T-helper 2 cell treated with Interferon-gamma antibody and Interleukin-4, amounts not matched to agents 5 μg/mL and 100 μg/mL, for 36 hours (primary cell): ENCODE measurements at regions not wholly inside any gene's neighbourhood (a gene's known extent, or its start where the extent isn't known, plus 50 kb on each side); places are given as distances from the start of the nearest gene placed in this dataset.
"Not testable (repeated sequence)": the region's sequence is repeated elsewhere in the genome, so short reads cannot be mapped to it uniquely, and the experiment has no call there.

ENCODE experiments used
- DNase-seq: peaks from one replicate; pipeline ENCODE4 v3.0.0; 2021; ENCODE audit warnings: low spot score
- H3K27ac Mint-ChIP-seq: one replicate; pipeline ENCODE4 v1.8.0; 2021; ENCODE audit warnings: mild to moderate bottlenecking, mixed read lengths
- H3K27me3 Mint-ChIP-seq: one replicate; pipeline ENCODE4 v1.8.0; 2021; ENCODE audit warnings: low read depth, mixed read lengths
- H3K36me3 Mint-ChIP-seq: one replicate; pipeline ENCODE4 v1.8.0; 2021; ENCODE audit warnings: low read depth, mixed read lengths
- H3K4me1 Mint-ChIP-seq: one replicate; pipeline ENCODE4 v1.8.0; 2021; ENCODE audit warnings: low read depth, mixed read lengths
- H3K4me3 Mint-ChIP-seq: one replicate; pipeline ENCODE4 v1.8.0; 2022; ENCODE audit warnings: mild to moderate bottlenecking, moderate library complexity, mixed read lengths
- H3K9me3 Mint-ChIP-seq: one replicate; pipeline ENCODE4 v1.8.0; 2021; ENCODE audit warnings: mixed read lengths

DNA sequence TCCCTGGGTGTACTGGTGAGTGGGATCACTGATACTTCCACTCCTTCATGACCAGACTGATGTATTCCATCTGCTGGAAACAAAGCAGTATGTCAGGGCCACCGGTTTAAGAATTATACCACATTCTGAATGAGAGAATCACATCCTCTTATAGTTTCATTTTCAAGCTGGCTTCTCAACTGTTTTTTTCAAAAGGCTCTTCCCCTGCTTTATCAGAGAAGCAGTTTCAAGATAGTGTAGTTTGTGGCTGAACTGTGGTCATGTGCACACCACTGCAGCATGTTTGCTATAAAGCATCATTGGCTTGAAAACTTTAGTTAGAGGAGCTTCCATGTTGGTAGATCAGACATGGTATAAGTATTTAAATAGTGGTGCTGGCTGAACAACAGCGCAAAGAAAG is 450.5 kb upstream of the CDH10 start:
- Mint-ChIP-seq H3K27me3 (no peaks in the 10 kb centered on the region), H3K27ac (no peak overlapping the region)

GRCh38 chr5:25094219-25094618 is 449.4 kb upstream of the CDH10 start:
- no peaks in the 10 kb centered on the region for H3K4me1 Mint-ChIP-seq
- H3K27ac Mint-ChIP-seq, result no peak overlapping the region
- H3K9me3 Mint-ChIP-seq, result peaks cover 34% of the 10 kb centered on the region
- no peak overlapping the region for H3K4me3 Mint-ChIP-seq
- no peaks in the 10 kb centered on the region for H3K36me3 Mint-ChIP-seq
- H3K27me3 Mint-ChIP-seq, result no peaks in the 10 kb centered on the region
- no peak for DNase-seq

More for the DNA sequence above, 450.5 kb upstream of the CDH10 start:
- no peak for DNase-seq
- peaks cover 36% of the 10 kb centered on the region for H3K9me3 Mint-ChIP-seq
- no peak overlapping the region for H3K4me3 Mint-ChIP-seq
- H3K4me1 Mint-ChIP-seq, result no peaks in the 10 kb centered on the region
- no peaks in the 10 kb centered on the region for H3K36me3 Mint-ChIP-seq

DNA sequence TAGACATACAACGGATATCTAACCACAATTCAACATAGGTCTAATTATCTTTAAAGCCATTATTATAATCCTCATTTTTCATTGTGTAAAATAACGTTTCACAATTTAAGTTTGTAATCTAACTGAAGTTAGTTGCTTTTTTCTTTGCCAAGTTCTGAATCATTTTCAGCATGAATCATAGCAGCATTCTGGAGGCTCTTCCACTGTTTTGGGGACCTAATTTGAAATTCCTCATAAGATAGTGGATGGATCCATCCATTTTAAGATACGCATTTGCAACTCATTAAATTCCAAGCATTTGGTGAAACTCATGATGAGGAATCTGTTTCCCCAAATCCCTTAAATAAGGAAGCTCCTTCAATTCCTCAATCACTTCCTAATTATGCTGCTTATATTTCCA is 447.1 kb upstream of the CDH10 start:
- Mint-ChIP-seq H3K4me1 (no peaks in the 10 kb centered on the region), H3K9me3 (peaks cover 26% of the 10 kb centered on the region), H3K4me3 (no peak overlapping the region), H3K36me3 (no peaks in the 10 kb centered on the region), H3K27ac (no peak overlapping the region), H3K27me3 (no peaks in the 10 kb centered on the region)
- no peak for DNase-seq

- no peaks in the 10 kb centered on the region for H3K36me3 Mint-ChIP-seq
- no peak for DNase-seq
- no peak overlapping the region for H3K27ac Mint-ChIP-seq
- no peaks in the 10 kb centered on the region for H3K4me1 Mint-ChIP-seq
- no peak overlapping the region for H3K4me3 Mint-ChIP-seq
- H3K9me3 Mint-ChIP-seq, result peaks cover 18% of the 10 kb centered on the region
- no peaks in the 10 kb centered on the region for H3K27me3 Mint-ChIP-seq
Observed at GRCh38 chr5:25090854-25091253, 446.1 kb upstream of the CDH10 start.

GRCh38 chr5:25090275-25090674 is 445.5 kb upstream of the CDH10 start:
- Mint-ChIP-seq H3K36me3 (no peaks in the 10 kb centered on the region), H3K27me3 (no peaks in the 10 kb centered on the region), H3K4me1 (no peaks in the 10 kb centered on the region), H3K4me3 (no peak overlapping the region), H3K9me3 (peaks cover 21% of the 10 kb centered on the region), H3K27ac (no peak overlapping the region)
- DNase-seq, result no peak

DNA sequence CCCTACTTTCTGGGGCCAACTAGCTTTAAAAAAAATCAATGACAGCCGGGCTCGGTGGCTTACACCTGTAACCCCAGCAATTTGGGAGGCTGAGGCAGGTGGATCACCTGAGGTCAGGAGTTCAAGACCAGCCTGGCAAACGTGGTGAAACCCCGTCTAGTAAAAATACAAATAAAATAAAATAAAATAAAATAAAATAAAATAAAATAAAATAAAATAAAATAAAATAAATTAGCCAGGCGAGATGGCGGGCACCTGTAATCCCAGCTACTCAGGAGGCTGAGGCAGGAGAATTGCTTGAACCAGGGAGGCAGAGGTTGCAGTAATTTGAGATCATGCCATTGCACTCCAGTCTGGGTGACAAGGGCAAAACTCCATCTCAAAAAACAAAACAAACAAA is 443.9 kb upstream of the CDH10 start:
- H3K27ac Mint-ChIP-seq, H3K4me3 Mint-ChIP-seq, DNase-seq, H3K4me1 Mint-ChIP-seq, H3K27me3 Mint-ChIP-seq, H3K36me3 Mint-ChIP-seq: not testable (repeated sequence)
- peaks cover 14% of the 10 kb centered on the region for H3K9me3 Mint-ChIP-seq

DNA sequence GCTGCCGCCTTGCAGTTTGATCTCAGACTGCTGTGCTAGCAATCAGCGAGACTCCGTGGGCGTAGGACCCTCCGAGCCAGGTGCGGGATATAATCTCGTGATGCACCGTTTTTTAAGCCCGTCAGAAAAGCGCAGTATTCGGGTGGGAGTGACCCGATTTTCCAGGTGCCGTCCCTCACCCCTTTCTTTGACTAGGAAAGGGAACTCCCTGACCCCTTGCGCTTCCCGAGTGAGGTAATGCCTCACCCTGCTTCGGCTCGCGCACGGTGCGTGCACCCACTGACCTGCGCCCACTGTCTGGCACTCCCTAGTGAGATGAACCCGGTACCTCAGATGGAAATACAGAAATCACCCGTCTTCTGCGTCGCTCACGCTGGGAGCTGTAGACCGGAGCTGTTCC is 438.5 kb upstream of the CDH10 start:
- H3K9me3 Mint-ChIP-seq, result peaks cover 17% of the 10 kb centered on the region
- DNase-seq, H3K27ac Mint-ChIP-seq, H3K36me3 Mint-ChIP-seq, H3K4me1 Mint-ChIP-seq, H3K4me3 Mint-ChIP-seq, H3K27me3 Mint-ChIP-seq: not testable (repeated sequence)

DNA sequence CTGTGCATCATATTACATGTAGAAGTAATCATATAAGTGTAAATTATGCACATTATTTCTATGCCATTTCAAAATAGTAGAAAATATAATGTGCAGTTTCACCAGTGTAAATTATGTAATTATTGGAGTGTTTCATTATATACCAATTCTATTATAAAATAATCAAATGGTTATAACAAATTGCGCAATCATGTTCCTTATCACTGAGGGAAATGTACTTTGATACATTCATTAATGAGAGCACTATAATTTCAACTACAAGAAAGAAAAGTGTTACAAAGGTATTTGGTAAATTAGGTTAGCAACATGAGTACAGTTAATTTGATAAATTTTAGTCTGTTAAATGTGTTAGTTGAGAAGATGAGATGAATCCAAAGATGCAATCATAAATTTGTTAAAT is 421.5 kb upstream of the CDH10 start:
- Mint-ChIP-seq H3K4me1 (no peaks in the 10 kb centered on the region), H3K9me3 (peaks cover 33% of the 10 kb centered on the region)

DNA sequence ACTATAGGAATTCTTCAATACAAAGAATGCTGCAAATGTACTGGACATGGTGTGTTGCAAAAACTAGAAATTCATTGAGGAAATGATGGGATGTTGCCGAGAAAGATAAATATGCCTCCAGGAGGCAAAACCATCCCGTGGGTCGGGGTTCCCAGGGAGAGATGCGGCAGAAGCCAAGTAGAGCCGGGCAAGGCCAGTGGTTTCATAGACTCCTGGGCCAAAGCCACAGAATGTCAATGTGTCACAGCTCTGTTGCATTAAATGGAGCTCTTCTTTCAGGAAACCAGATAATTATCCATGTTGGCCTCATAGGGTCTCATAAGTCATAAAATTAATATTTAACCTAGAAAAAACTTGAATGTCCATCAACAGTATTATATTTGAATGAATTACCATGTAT is 419.5 kb upstream of the CDH10 start:
- Mint-ChIP-seq H3K4me1 (no peaks in the 10 kb centered on the region), H3K9me3 (peaks cover 40% of the 10 kb centered on the region), H3K4me3 (no peak overlapping the region), H3K27me3 (no peaks in the 10 kb centered on the region), H3K36me3 (no peaks in the 10 kb centered on the region), H3K27ac (no peak overlapping the region)
- no peak for DNase-seq

More for the DNA sequence above, 421.5 kb upstream of the CDH10 start:
- Mint-ChIP-seq H3K27ac (no peak overlapping the region), H3K4me3 (no peak overlapping the region), H3K36me3 (no peaks in the 10 kb centered on the region), H3K27me3 (no peaks in the 10 kb centered on the region)
- no peak for DNase-seq

DNA sequence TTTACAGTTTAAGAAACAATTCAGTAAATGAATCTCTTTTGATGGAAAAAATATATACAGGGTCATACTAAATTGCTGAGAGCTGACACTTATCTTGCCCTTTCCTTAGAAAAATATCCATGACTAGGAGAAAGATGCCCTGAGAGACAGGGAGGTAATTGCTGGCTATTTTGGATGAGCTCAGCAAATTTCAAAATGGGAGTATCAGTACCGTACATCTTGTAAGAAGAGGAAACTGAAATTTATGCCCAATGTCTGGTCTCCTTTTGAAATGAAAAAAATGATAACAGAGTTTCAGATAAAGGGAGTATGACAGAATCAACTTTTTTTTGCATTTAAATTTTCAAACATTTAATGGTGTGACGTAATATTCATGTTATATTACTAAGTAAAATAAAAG is 415.8 kb upstream of the CDH10 start:
- Mint-ChIP-seq H3K9me3 (peaks cover 41% of the 10 kb centered on the region), H3K36me3 (no peaks in the 10 kb centered on the region), H3K27ac (no peak overlapping the region), H3K4me1 (no peaks in the 10 kb centered on the region), H3K4me3 (no peak overlapping the region), H3K27me3 (no peaks in the 10 kb centered on the region)
- no peak for DNase-seq

DNA sequence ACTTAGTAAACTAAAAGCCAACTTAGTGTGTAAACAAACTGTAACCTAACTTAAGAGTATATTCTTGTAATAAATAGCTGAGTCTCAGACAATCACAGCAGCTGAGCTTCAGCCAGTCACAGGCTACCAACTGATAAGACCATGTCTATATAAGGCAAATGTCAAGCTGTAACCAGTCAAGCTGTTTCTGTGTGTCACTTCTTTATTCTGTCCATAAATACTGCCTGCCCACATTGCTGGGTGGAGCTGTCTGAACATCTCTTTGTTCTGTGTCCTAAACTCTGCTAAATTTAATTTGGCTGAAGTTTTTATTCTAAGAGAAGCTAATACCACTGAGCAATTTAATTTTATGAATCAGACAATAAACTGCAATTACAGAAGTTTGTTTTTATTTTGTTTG is 412.1 kb upstream of the CDH10 start:
- no peak overlapping the region for H3K27ac Mint-ChIP-seq
- no peak overlapping the region for H3K4me3 Mint-ChIP-seq
- no peaks in the 10 kb centered on the region for H3K27me3 Mint-ChIP-seq
- no peaks in the 10 kb centered on the region for H3K4me1 Mint-ChIP-seq
- no peak for DNase-seq
- H3K36me3 Mint-ChIP-seq, result no peaks in the 10 kb centered on the region
- peaks cover 31% of the 10 kb centered on the region for H3K9me3 Mint-ChIP-seq

DNA sequence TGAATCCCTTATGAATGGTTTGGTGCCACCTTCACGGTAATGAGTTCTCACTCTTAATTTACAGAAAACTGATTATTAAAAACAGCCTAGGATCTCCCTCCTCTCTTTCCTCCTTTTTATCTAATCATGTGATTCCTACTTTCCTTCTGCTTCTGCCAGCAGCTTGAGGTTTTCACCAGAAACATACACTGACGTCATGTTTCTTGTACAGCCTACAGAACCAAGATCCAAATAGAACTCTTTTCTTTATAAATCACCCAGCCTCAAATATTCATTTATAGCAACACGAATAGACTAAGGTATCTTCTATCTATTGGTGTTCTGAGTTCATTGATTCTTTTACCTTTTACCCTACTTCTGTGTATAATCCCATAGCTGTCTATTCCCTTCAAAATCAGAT is 388.9 kb upstream of the CDH10 start:
- H3K36me3 Mint-ChIP-seq, result no peaks in the 10 kb centered on the region
- no peak overlapping the region for H3K4me3 Mint-ChIP-seq
- no peaks in the 10 kb centered on the region for H3K27me3 Mint-ChIP-seq
- H3K9me3 Mint-ChIP-seq, result peaks cover 48% of the 10 kb centered on the region
- H3K4me1 Mint-ChIP-seq, result no peaks in the 10 kb centered on the region
- no peak for DNase-seq
- no peak overlapping the region for H3K27ac Mint-ChIP-seq

- no peaks in the 10 kb centered on the region for H3K36me3 Mint-ChIP-seq
- H3K4me1 Mint-ChIP-seq, result no peaks in the 10 kb centered on the region
- no peak overlapping the region for H3K4me3 Mint-ChIP-seq
- peaks cover 65% of the 10 kb centered on the region for H3K9me3 Mint-ChIP-seq
- no peaks in the 10 kb centered on the region for H3K27me3 Mint-ChIP-seq
- no peak overlapping the region for H3K27ac Mint-ChIP-seq
- no peak for DNase-seq
Observed at GRCh38 chr5:25029004-25029403, 384.2 kb upstream of the CDH10 start.

GRCh38 chr5:25027526-25027925 is 382.7 kb upstream of the CDH10 start:
- Mint-ChIP-seq H3K4me3 (no peak overlapping the region), H3K27ac (no peak overlapping the region), H3K27me3 (no peaks in the 10 kb centered on the region), H3K36me3 (no peaks in the 10 kb centered on the region), H3K4me1 (no peaks in the 10 kb centered on the region), H3K9me3 (peaks cover 65% of the 10 kb centered on the region)
- no peak for DNase-seq

GRCh38 chr5:25027061-25027460 is 382.3 kb upstream of the CDH10 start:
- H3K4me3 Mint-ChIP-seq, result no peak overlapping the region
- DNase-seq, result no peak
- peaks cover 64% of the 10 kb centered on the region for H3K9me3 Mint-ChIP-seq
- H3K27ac Mint-ChIP-seq, result no peak overlapping the region
- H3K27me3 Mint-ChIP-seq, result no peaks in the 10 kb centered on the region
- no peaks in the 10 kb centered on the region for H3K4me1 Mint-ChIP-seq
- H3K36me3 Mint-ChIP-seq, result no peaks in the 10 kb centered on the region
